Activated B cell treated with CpG ODN at 0.5 μM for 24 hours (primary cell): ENCODE measurements at regions not wholly inside any gene's neighbourhood (a gene's known extent, or its start where the extent isn't known, plus 50 kb on each side); places are given as distances from the start of the nearest gene placed in this dataset.

ENCODE experiments used
- ATAC-seq: fragments of 200-7000 bp; cut with Tn5 transposase; one replicate; pipeline ENCODE4 v1.10.0; 2021; ENCODE audit warnings: low read depth, mild to moderate bottlenecking, moderate library complexity
- CTCF ChIA-PET: fragments of 350-600 bp; sonication (Branson Sonifier 250); formaldehyde crosslinking; loops from one replicate; lab custom pipeline; 2021; ENCODE audit warnings: antibody characterized with exemption; lab: Charles Lee
- POLR2A ChIA-PET: fragments of 350-600 bp; sonication (Branson Sonifier 250); formaldehyde crosslinking; loops from one replicate; lab custom pipeline; 2021; ENCODE audit warnings: antibody characterized with exemption; lab: Charles Lee
- DNase-seq: peaks from one replicate; pipeline ENCODE4 v3.0.0; 2022
- H3K27ac Mint-ChIP-seq: one replicate; pipeline ENCODE4 v1.8.0; 2020; ENCODE audit warnings: mixed read lengths
- H3K27me3 Mint-ChIP-seq: one replicate; pipeline ENCODE4 v1.8.0; 2021; ENCODE audit warnings: mixed read lengths
- H3K36me3 Mint-ChIP-seq: one replicate; pipeline ENCODE4 v1.8.0; 2021; ENCODE audit warnings: low read depth, mixed read lengths
- H3K4me1 Mint-ChIP-seq: one replicate; pipeline ENCODE4 v1.8.0; 2021; ENCODE audit warnings: mixed read lengths
- H3K4me3 Mint-ChIP-seq: one replicate; pipeline ENCODE4 v1.8.0; 2020; ENCODE audit warnings: mild to moderate bottlenecking, mixed read lengths
- H3K9me3 Mint-ChIP-seq: one replicate; pipeline ENCODE4 v1.8.0; 2020; ENCODE audit warnings: mixed read lengths
- CTCF ChIP-seq: fragments of 200-600 bp; IDR thresholded peaks from one replicate; pipeline ENCODE4 v1.8.0; 2022; ENCODE audit warnings: antibody characterized with exemption, mild to moderate bottlenecking
- intact Hi-C: fragments of 100-400 bp; cut with micrococcal nuclease; formaldehyde crosslinking; loops from one replicate; pipeline ENCODE4 v1.15.1; 2024

DNA sequence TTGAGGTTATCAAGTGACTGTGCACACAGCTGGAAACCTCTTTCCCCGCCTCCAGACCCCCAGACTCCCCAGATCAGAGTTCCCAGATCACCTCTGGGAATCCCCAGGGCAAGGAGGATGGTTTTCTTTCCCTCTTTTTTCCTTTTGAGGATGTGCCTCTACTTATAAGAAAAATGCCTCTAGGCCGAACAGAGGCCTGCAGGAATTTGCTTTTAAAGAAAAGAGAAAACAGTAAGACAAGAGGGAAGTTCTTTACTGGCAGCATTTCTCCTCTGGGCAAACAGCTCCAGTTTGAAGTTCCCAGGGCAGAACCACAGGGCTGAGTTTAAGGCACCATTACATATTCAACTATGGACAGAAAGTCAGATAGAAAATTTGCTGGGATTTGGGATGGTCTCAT, 837.9 kb upstream of the LCORL start:
- no peak for DNase-seq
- H3K4me3 Mint-ChIP-seq: no peak overlapping the region
- no peaks in the 10 kb centered on the region for H3K27me3 Mint-ChIP-seq
- ChIA-PET POLR2A (no interaction called here), CTCF (no interaction called here)
- no peak for TF ChIP-seq CTCF
- H3K4me1 Mint-ChIP-seq: no peaks in the 10 kb centered on the region
- peaks cover 4% of the 10 kb centered on the region for H3K9me3 Mint-ChIP-seq
- H3K36me3 Mint-ChIP-seq: no peaks in the 10 kb centered on the region
- no peak overlapping the region for H3K27ac Mint-ChIP-seq
- no peak for ATAC-seq
- intact Hi-C loops: no loop called here

- peaks cover 3% of the 10 kb centered on the region for H3K9me3 Mint-ChIP-seq
- H3K36me3 Mint-ChIP-seq: no peaks in the 10 kb centered on the region
- ChIA-PET POLR2A (no interaction called here), CTCF (no interaction called here)
- intact Hi-C loops: no loop called here
- ATAC-seq (no peak), DNase-seq (no peak)
- no peaks in the 10 kb centered on the region for H3K4me1 Mint-ChIP-seq
- no peak overlapping the region for H3K27ac Mint-ChIP-seq
- TF ChIP-seq CTCF: no peak
- H3K27me3 Mint-ChIP-seq: no peaks in the 10 kb centered on the region
- H3K4me3 Mint-ChIP-seq: no peak overlapping the region
Measured at GRCh38 chr4:18858229-18858922, 836.8 kb upstream of the LCORL start.

DNA sequence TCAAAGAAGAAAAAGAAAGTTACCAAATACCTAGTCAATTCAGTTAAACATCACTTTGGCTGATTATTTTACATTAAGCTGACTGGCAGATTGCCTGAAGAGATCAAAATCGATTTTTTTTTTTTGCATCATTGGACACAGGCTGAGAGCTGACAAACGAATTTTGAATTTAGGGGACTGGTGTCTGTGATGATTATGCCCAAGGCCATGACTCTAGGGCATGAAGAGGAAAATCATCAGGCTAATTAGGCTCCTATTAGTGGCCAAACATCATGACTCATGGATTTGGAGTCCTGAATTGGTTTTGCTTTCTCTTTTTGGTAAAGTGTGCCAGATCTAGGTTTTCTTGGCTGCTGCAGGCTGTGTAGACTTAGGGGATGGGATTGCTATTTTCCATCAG, 829.3 kb upstream of the LCORL start:
- no peak for ATAC-seq
- H3K9me3 Mint-ChIP-seq: no peaks in the 10 kb centered on the region
- ChIA-PET POLR2A (no interaction called here), CTCF (no interaction called here)
- no peak overlapping the region for H3K4me3 Mint-ChIP-seq
- no peak for TF ChIP-seq CTCF
- no peak overlapping the region for H3K27ac Mint-ChIP-seq
- no peak for DNase-seq
- H3K36me3 Mint-ChIP-seq: no peaks in the 10 kb centered on the region
- no peaks in the 10 kb centered on the region for H3K27me3 Mint-ChIP-seq
- no peaks in the 10 kb centered on the region for H3K4me1 Mint-ChIP-seq
- intact Hi-C loops: no loop called here

DNA sequence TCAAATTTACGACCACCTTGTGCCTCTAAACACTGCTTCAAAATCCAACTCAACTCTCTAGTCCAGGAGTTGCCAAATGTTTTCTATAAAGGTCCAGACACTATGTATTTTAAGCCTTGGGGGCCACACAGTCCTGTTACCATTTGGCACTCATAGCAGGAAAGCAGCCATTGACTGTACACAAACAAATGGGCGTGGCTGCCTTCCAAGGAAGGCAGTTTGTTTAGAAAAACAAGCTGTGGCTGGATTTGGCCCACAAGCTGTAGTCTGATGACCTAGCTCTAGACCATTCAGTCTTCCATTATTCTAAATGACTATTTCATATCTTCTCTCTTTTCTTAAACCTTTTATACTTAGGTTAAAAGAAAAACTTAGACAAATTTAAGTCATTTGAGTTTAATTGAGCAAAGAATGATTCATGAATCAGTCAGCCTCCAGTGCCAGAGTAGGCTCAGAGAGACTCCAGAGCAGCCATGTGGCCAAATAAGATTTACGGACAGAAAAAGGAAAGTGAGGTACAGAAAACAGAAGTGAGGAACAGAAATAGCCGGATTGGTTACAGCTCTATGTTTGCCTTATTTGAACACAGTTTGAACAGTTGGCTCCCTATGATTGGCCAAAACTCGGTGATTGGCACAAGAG, 825.8 kb upstream of the LCORL start:
- Mint-ChIP-seq H3K27me3 (no peaks in the 10 kb centered on the region), H3K36me3 (no peaks in the 10 kb centered on the region), H3K27ac (no peak overlapping the region), H3K4me3 (no peak overlapping the region), H3K4me1 (no peaks in the 10 kb centered on the region), H3K9me3 (peaks cover 5% of the 10 kb centered on the region)
- POLR2A ChIA-PET: no interaction called here
- DNase-seq (no peak), ATAC-seq (no peak)
- CTCF ChIA-PET: interaction anchor here (0.5 kb wide), 1 partner anchor 14 kb away, joined by 3 read pairs; no protein-coding TSS in a partner anchor
- intact Hi-C loops: no loop called here
- TF ChIP-seq CTCF: no peak

DNA sequence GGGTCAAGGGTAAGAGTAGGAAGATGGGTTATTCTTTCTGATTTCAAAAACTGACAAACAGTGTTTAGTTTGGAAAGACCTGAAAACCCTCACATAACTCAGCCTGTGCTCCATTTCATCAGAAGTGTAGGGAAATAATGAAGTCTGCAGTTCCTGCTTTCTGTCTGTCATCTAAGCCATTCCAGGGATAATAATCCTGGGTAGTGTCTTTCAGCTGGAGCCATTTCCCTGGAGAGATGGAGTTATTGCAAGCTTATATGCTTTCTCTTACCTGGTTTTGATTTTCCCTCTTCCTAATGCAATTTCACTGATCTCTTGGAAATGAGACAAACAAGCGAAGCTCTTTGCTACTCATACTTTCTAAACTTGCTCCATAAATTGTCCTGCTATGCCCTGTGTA, 824.8 kb upstream of the LCORL start:
- ChIA-PET CTCF (no interaction called here), POLR2A (no interaction called here)
- no peak for TF ChIP-seq CTCF
- H3K36me3 Mint-ChIP-seq: no peaks in the 10 kb centered on the region
- H3K27me3 Mint-ChIP-seq: no peaks in the 10 kb centered on the region
- no peak overlapping the region for H3K4me3 Mint-ChIP-seq
- DNase-seq: no peak
- ATAC-seq: no peak
- H3K9me3 Mint-ChIP-seq: peaks cover 9% of the 10 kb centered on the region
- H3K27ac Mint-ChIP-seq: no peak overlapping the region
- intact Hi-C loops: no loop called here
- H3K4me1 Mint-ChIP-seq: no peaks in the 10 kb centered on the region
